Heart right ventricle (tissue), 16 donors: ENCODE measurements at regions not wholly inside any gene's neighbourhood (a gene's known extent, or its start where the extent isn't known, plus 50 kb on each side); places are given as distances from the start of the nearest gene placed in this dataset.
A peak's percentile ranks its signal among the peaks of the same experiment; 100 is the strongest.

ENCODE experiments used
- ATAC-seq, 8 donors: fragments of 200-7000 bp; cut with Tn5 transposase; one replicate each; pipeline ENCODE4 v1.9.1; 2020; ENCODE audit warnings: mild to moderate bottlenecking in 8 of 8, moderate library complexity in 8 of 8, moderate number of reproducible peaks in 1 of 8
- DNase-seq, 2 donors: peaks; one replicate each; pipeline ENCODE4 v3.0.0-alpha.2; 2020
- H3K27ac ChIP-seq, 10 donors: fragments of 200-600 bp; sonication (generic) in 2 of 10; one replicate each; pipeline versions ENCODE4 v1.5.0 to v1.8.0; 2020 to 2022; ENCODE audit warnings: mild to moderate bottlenecking in 3 of 10
- H3K27me3 ChIP-seq, 7 donors: fragments of 200-600 bp; one replicate each; pipeline ENCODE4 v1.8.0; 2021 to 2022; ENCODE audit warnings: mild to moderate bottlenecking in 2 of 7
- H3K36me3 ChIP-seq, 9 donors: fragments of 200-600 bp; sonication (generic) in 1 of 9; one replicate each; pipeline versions ENCODE4 v1.5.0 to v1.8.0; 2020 to 2022; ENCODE audit warnings: mild to moderate bottlenecking in 2 of 9
- H3K4me1 ChIP-seq, 9 donors: fragments of 200-600 bp; sonication (generic) in 1 of 9; one replicate each; pipeline versions ENCODE4 v1.5.0 to v1.8.0; 2020 to 2022; ENCODE audit warnings: mild to moderate bottlenecking in 4 of 9
- H3K4me3 ChIP-seq, 10 donors: fragments of 200-600 bp; sonication (generic) in 2 of 10; one replicate each; pipeline versions ENCODE4 v1.5.0 to v1.8.0; 2020 to 2022; ENCODE audit warnings: mild to moderate bottlenecking in 7 of 10, moderate library complexity in 2 of 10
- H3K9me3 ChIP-seq, 11 donors: fragments of 200-600 bp in 10 of 11; sonication (generic) in 2 of 11; one replicate each; pipeline versions ENCODE4 v1.5.0 to v1.8.0; 2013 to 2022; ENCODE audit warnings: mild to moderate bottlenecking in 2 of 11, control low read depth in 1 of 11, moderate library complexity in 1 of 11
- WGBS, 2 donors: extraction: QIAGEN DNeasy Blood & Tissue Kit; methylation state at CpG; one replicate each; pipeline ENCODE4 v1.1.7; 2013; ENCODE audit warnings: inconsistent platforms in 1 of 2; 5-methylcytosine and 5-hydroxymethylcytosine counted together
- intact Hi-C, 10 donors: fragments of 100-400 bp; cut with DNase I; formaldehyde crosslinking; loops; one replicate each; pipeline versions ENCODE4 v1.11.1 to v1.14.2; 2022
- TF ChIP-seq, protein P1 (sequence below), 9 donors: fragments of 200-600 bp; sonication (generic) in 2 of 9; IDR thresholded peaks; one replicate each; pipeline versions ENCODE4 v1.5.0 to v1.8.0; 2021 to 2022; ENCODE audit warnings: antibody characterized with exemption in 9 of 9, mild to moderate bottlenecking in 5 of 9, moderate library complexity in 1 of 9
- donor health status: Arrhythmogenic right ventricular cardiomyopathy.
- donor health status: ischemic (EF 13 %, LVEDD 7.1; RV severe dilation, severe dysfunction).
- donor health status: healthy with polysubstance abuse.
- donor health status: DM: no; HTN: yes; CAD: no.
- donor health status: DM: no; HTN: no; CAD: no.
- donor health status: ischemic (EF 25% LVEDD 6.9; RV normal size, moderate dysfunction).
- donor health status: ischemic (EF 25% LVEDD 5.7; RV mildly dilated, moderate dysfunction).
- donor health status: healthy.
- donor health status: DM: yes; HTN: yes; CAD: no.
- donor health status: Ischemic cardiomyopathy.
- donor health status: ischemic (EF 35%, LVEDD 5.7; RV mildly dilated, moderate dysfunction).
- donor health status: nonischemic (EF 11% LVEDD 7.7; RV severe dilation, severe dysfunction).
- donor health status: DM: yes; HTN: yes; CAD: no.
- donor health status: PGD.
- donor health status: ischemic (EF 29% LVEDD 5.4; RV normal size, mild dysfunction).
- donor health status: nonischemic (EF 23%, LVEDD 6.1; RV moderate dilation, normal function).

DNA sequence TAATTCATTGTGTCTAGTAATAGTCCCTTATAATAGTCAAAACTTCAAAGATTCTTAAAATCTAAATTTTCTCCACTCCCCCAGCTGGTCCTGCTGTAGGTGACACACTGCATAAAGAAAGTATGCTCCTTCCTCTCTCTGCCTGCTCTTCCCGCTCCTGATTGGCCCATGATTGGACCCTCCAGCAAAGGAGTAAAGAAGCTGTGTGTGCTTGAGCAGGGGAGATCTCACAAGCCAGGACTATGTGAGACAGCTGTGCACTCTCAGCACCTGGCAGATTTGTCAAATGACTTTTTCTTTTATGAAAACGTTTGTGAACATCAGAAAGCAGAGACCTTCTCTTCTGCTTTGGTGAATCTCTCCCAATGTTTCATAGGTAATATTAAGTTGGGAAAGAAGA lies 274.8 kb upstream of the LYPLAL1 start:
- intact Hi-C loops = no loop called here
- H3K4me1 ChIP-seq = peaks cover 0 to 9% (median 0%) of the 10 kb centered on the region in 9 donors
- H3K27me3 ChIP-seq = no peaks in the 10 kb centered on the region

DNA sequence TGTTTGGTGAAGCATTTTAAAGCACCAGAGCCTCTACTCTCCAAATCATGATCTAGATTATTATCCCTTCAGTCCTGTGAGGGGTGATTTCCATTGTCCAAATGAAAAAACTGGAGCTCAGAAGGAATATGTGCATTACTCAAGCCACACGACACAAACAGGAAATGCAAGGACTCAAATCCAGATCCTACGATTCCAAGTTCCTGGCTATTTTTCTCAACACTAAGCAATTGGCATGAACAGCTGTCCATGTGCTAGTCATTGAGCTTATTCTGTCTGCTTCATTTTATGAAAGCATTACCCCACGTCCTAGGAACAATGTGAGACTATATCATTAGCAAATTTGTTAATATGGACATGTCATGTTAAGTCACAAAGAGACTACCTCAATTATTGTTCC lies 273.1 kb upstream of the LYPLAL1 start:
- TF ChIP-seq, protein P1, sequence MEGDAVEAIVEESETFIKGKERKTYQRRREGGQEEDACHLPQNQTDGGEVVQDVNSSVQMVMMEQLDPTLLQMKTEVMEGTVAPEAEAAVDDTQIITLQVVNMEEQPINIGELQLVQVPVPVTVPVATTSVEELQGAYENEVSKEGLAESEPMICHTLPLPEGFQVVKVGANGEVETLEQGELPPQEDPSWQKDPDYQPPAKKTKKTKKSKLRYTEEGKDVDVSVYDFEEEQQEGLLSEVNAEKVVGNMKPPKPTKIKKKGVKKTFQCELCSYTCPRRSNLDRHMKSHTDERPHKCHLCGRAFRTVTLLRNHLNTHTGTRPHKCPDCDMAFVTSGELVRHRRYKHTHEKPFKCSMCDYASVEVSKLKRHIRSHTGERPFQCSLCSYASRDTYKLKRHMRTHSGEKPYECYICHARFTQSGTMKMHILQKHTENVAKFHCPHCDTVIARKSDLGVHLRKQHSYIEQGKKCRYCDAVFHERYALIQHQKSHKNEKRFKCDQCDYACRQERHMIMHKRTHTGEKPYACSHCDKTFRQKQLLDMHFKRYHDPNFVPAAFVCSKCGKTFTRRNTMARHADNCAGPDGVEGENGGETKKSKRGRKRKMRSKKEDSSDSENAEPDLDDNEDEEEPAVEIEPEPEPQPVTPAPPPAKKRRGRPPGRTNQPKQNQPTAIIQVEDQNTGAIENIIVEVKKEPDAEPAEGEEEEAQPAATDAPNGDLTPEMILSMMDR (IDR thresholded peaks at IDR 0.05) = no peak
- ATAC-seq (no peak), DNase-seq (no peak)
- Histone ChIP-seq H3K4me3 (no peak overlapping the region), H3K27me3 (no peaks in the 10 kb centered on the region), H3K27ac (no peak overlapping the region), H3K36me3 (no peaks in the 10 kb centered on the region), H3K4me1 (peaks cover 0 to 22% (median 0%) of the 10 kb centered on the region in 9 donors), H3K9me3 (no peaks in the 10 kb centered on the region)
- intact Hi-C loops = no loop called here
- 37 to 61% methylated on average over 3 of the region's 3 CpGs for WGBS, 2 donors

More for the DNA sequence above, 274.8 kb upstream of the LYPLAL1 start:
- TF ChIP-seq, protein P1 (IDR thresholded peaks at IDR 0.05) = no peak
- H3K9me3 ChIP-seq = no peaks in the 10 kb centered on the region
- 49 to 73% methylated on average over 2 of the region's 2 CpGs for WGBS, 2 donors
- H3K27ac ChIP-seq = no peak overlapping the region
- H3K4me3 ChIP-seq = no peak overlapping the region
- no peaks in the 10 kb centered on the region for H3K36me3 ChIP-seq
- ATAC-seq = no peak
- DNase-seq = no peak

DNA sequence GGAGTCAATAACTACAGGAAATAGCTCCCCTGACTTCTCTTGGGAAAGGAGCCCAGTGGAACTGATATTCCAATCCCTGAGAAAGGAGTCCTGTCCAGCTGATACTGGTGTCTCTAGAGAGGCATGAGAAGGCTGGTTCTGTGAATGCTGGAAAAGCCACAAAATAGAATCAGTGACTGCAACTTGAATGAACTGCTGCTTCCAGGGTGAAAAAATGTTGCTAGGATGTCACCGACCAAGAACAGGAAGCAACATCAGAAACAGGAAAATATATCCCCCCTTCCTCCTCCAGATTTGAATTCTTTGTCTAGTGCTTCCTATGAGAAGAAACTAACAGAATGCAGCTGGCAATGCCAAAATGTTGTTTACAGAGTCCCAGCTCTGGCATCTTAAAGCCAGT lies 269.3 kb upstream of the LYPLAL1 start:
- ATAC-seq (peak in 5 of 8 donors; percentile 19 to 69 (median 61)), DNase-seq (peak in 1 of 2 donors; percentile 18)
- no peaks in the 10 kb centered on the region for H3K27me3 ChIP-seq
- TF ChIP-seq, protein P1 (IDR thresholded peaks at IDR 0.05) = no peak
- peak overlapping the region in 3 of 10 donors; percentile 36 to 61 (median 57) for H3K27ac ChIP-seq
- intact Hi-C loops = no loop called here
- no peak overlapping the region for H3K4me3 ChIP-seq
- no peaks in the 10 kb centered on the region for H3K9me3 ChIP-seq
- peaks cover 0 to 22% (median 0%) of the 10 kb centered on the region in 9 donors for H3K4me1 ChIP-seq
- WGBS, 2 donors = 22 to 61% methylated on average over 1 of the region's 1 CpG
- H3K36me3 ChIP-seq = no peaks in the 10 kb centered on the region

DNA sequence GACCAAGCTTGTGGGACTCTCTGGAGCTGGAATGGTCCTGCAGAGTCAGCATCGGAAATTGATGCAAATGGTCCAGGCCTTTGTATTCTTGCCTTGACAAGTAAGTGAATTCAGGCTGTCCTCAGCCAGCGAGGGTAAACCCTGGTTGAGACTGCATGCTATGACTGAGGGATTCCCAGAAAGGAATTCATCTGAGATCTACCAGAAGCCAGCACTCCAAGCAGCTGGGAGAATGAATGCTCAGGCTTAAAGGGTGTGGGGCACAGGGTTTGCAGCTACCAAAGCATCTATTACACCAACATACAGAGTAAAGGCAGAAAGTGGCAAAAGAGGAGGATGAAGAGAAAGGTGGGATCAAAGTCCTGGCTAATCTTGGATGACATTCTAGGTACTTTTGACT lies 257.0 kb upstream of the LYPLAL1 start:
- H3K9me3 ChIP-seq = no peaks in the 10 kb centered on the region
- DNase-seq = no peak
- no peaks in the 10 kb centered on the region for H3K27me3 ChIP-seq
- no peak overlapping the region for H3K27ac ChIP-seq
- H3K4me3 ChIP-seq = no peak overlapping the region
- H3K4me1 ChIP-seq = no peaks in the 10 kb centered on the region
- intact Hi-C loops = no loop called here
- TF ChIP-seq, protein P1 (IDR thresholded peaks at IDR 0.05) = no peak
- no peak for ATAC-seq
- no peaks in the 10 kb centered on the region for H3K36me3 ChIP-seq
- WGBS, 2 donors = 89 to 94% methylated on average over 2 of the region's 2 CpGs
